Hippocampal formation (tissue), 2 donors: ENCODE measurements at regions not wholly inside any gene's neighbourhood (a gene's known extent, or its start where the extent isn't known, plus 50 kb on each side); places are given as distances from the start of the nearest gene placed in this dataset.

ENCODE experiments used
- DNase-seq, 2 donors: peaks; one replicate each; lab custom pipeline; 2025; lab: John Stamatoyannopoulos, UW

DNA sequence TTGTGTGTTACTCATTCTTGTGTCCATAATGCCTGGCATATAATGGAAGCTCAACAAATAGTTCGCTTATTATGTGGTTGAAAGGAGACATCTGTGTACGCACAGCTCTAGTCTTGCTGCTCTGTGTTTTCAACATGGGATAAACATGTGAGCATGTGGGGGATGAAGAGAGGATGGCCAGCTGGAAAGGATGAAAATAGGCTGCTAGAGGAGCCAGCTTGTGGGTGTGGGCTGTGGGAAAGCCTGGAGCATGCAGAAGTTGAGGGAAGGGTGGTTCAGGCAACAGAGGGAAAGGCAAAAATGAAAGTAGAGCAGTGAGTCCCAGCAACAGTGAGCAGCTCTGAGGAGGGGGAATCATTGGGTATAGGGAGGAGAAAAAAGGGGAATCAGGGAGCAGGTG, 324.6 kb upstream of the CDH11 start:
- no peak for DNase-seq

DNA sequence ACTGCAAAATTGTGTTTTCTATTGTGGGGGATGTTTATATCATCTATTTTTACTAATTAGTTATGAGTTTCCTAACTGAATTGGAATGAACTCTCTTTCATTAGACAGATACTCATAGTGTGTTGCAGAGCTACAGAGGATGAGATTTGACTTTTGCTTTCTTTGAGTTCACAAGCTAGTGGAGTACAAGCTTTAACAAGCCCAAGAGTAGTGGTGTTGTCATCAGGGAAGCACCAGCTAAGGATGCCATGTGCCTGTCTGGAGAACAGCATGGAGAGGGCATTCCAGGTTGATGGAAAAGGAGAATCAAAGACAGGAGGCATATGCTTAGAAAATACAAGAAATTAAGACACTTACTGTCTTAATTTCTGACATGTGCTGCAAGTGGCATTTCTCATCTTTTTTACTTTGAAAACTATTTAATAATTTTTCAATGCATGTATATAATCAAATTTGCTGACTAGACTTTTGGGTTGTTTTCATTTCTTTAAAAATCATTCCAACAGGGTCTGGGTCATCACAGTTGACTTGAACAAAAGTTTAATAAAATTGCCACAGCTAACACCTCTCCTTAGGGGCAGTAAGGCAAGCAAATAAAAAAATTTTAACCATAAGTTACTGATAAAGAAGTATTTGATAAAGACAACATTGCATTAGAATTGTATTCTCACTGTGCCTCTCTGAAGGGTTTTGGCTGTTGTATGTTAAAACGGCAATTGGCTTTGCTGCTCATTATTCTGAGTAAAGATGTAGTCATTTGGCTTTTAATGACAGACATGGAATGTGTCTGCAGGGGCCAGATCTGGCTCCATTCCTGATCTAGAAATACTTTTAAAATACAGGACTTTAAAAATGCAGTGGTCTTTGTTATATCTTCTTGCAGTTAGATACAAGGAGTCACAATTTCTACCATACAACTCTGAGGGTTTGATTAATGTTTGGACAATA, 323.7 kb upstream of the CDH11 start:
- no peak for DNase-seq

DNA sequence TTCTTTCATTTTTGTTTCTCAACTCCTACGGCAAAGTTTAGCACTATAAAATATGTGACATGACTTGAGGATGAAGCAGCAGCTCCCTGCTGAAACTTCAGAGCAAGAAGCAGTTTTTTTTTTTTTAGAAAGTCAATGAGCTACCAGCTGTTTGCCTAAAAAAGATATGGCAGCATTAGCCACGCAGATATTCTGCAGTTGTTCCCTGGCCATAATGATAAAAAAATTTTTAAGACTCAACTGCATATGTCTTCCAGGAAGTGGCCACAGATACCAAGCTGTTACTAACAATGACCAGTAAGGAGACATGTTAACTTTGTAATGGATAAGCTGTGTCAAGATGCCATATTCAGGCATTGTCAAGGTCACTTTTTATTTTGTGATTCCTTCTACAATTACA, 319.6 kb upstream of the CDH11 start:
- no peak for DNase-seq

DNA sequence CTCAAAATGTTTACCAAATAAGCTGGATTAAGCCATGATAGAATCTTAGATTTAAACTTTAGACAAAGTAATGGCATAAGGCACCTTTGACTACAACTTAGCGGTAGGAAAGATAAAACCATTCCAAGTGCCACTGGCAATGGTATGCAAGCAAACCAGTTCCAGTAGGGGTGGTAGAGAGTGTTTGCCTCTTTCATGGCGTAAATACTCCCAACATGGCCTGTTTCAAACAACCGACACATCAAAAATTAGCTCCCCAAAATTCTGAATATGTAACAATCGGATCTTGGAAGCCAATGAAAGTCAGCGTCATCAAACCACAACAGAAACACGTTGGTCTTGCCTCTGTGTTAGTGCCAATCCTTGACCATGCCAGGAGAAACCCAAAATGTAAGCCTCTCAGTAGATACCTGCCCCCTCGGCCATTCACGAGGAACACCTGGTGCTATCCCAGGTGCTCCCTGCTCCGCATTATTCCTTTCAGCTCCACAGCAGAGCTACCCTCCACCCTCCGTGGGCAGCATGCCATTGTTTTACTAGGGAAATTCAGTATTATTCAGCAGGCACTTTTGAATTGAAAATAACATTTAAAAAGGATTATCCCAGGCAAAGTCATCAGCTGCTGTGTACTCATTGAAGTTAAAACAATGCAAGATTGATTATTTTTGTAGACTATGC, 307.8 kb upstream of the CDH11 start:
- DNase-seq: no peak

DNA sequence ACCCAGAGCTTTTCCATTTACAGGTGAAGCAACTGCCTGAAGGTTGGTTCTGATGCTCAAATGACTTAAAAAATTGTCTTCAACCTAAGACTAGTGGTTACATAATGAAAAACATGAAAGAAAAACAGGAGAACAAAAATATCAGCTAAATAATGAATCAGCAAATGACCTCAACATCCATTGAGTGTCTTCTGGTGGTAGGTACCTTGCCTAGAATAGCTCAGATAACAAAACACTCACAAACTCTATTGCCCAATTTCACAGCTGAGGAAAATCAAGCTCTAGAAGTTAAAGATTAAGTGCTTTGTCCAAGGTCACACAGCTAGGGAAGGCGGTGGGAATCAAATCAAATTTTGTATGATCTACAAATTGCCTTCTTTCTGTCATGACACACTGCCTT, 304.6 kb upstream of the CDH11 start:
- DNase-seq: no peak

DNA sequence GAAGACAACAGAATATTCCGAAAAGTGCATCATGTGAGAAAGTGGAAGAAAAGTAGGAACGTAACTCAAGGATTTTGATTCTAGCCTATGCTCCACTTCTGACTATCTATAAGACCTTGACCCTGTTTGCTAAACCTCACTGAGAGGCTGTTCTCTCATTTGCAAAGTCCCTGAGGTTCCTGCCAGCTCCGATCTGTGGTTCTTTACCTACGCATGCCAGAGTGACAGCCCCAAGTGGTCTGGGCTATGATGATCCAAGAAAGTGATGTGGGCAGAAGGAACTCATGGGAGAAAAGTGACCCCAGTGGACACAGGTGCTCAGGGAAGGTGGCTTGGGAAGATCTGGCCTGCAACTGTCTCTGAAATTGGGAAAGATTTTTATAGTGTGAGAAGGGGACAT, 301.1 kb upstream of the CDH11 start:
- no peak for DNase-seq

DNA sequence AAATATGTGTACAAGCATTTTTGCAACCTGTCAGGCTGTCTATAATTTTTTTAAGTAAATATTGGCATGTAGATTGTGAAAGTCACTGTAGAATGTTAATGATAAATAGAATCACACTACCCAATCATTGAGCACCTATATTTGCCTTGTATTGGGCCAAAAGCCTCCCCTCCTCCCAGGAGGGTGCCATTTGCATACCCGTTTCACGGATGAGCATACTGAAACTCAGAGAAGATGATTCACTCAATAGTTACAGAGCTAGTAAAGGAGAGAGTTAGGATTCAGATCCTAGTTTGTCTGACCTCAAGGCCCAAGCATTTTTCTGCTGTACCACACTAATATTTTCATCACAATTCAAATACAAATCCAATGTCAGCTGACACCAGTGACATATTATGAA, 299.7 kb upstream of the CDH11 start:
- DNase-seq: no peak

DNA sequence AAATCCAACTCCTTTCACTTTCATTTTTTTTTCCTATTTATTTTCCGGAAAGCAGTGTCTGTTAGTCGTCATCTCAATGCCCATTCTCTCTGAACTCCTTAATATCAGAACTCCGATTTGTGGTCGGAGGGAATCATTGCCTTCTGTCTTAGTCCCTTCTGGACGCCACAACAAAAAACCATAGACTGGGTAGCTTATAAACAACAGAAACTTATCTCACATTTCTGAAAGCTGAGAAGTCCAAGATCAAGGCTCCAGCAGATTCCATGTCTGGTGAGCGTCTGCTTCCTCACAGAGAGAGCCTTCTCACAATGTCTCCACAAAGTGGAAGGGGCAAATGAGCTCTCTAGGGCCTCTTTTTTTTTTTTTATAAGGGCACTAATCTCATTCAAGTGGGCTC, 296.6 kb upstream of the CDH11 start:
- no peak for DNase-seq

DNA sequence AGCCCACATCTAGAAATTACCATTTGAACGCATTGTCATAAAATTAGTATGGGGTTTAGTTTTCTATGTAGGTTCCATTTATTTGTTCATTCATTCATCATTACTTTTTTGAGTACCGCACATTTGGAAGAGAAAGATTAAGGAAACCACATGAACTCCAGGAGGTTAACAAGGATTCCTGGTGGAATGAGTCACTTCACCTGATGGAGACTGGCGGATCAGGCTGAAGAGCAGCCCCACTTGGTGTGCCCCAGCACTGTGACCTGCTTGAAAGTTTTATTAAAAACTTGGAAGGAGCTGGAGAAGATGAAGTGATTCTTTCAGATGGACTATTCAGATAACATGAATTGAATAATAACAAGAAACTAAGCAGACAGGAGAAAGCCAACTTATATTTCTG, 293.6 kb upstream of the CDH11 start:
- no peak for DNase-seq

DNA sequence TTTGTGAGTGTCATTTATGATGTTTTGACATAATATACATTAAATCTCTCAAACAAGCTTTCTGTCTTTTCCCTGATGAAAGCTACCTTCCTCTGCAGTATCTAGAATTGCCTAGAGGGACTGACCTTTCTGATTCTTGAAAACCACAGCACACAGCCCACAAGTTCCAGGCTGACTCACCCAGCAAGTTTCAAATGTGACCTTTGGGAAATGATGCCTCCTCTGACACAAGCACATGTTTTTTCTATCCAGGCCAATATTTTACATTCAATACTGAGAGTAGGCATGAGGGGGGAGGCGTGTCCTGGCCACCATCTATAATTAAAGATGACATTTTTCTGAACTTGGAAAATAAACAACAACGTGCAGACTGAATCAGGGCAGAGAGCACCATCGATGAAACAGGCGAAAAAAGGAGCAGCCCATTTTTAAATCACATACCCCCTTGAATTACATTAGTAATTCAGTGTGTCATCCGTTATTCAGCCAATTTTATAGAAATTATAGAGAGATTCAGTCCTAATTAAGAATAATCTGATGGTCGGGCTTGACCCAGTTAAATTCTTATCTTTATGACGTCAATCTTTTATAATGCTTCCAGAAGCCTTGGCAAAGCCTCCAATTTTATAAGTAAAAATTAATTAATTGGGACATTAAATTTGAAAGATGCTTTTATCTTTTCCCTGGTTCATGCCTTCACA, 292.6 kb upstream of the CDH11 start:
- DNase-seq: no peak

DNA sequence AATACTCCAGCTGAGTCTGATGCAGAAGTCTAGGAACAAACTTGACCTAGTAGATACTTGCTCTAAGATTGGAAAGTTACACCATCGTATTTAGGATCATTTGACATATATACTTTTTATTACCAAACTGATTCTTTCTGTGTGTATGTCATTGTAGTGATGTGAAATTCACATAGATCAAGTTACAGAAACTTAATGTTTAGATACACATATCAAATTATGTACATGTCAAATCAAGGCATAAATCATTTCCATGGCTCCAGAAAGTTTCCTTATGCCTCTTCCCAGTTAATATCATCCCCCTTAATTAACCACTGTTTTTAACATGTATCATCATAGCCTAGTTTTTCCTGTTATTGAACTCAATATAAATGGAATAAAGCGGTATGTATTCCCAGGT, 292.0 kb upstream of the CDH11 start:
- no peak for DNase-seq

DNA sequence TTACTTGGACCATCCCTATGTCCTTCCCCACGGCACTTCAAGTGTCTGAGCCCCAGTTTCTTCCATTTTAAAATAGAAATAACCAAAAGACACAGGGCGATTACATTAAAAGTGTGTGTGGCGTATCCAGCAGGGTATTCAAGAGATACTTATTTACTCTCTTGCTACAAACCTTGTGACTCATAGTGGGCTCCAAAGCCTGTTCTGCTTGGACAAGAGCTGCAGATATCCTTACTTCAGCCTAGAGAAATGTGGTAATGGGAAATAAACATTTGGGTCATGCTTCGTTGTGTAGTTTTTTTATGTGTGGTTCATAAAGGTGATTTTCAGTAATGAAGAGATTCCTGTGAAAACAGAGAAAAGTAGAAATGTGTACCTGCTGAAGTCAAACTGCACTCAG, 288.9 kb upstream of the CDH11 start:
- no peak for DNase-seq

DNA sequence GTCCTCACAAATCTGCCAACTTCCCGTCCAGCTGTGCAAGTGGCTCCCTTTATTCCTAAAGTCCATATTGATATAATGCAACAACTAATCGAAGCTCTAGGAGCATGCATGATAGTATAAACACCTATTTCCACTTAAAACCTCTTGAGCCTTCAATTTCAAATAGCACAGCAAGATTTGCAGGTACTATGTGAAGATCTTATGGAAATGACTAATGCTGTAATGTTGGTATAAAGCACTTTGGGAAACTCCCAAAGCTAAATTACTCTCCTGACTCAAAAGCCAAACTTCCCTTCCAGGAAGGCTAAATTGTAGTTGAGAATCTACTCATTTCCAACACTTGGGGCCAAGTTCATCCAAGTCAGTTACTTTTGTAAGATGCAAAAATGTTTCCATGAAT, 287.6 kb upstream of the CDH11 start:
- DNase-seq: no peak

DNA sequence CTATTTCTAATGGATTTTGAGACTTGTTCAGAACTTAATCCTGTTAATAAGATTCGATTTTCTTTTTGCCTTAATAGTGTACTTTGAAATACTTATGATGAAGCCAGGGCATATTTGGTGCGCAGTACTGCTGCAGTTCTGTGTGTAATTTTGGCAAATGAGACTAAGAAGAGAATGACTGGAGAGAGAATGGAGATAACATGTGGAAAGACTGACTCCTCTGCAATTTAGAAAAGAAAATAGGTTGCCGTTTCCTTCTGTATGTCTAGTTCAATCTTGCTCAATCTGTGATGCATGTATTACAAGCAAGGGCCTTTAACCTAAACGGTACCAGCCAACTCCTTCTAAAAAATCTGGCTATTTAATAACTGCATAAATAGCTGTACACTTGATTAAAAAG, 285.1 kb upstream of the CDH11 start:
- no peak for DNase-seq

DNA sequence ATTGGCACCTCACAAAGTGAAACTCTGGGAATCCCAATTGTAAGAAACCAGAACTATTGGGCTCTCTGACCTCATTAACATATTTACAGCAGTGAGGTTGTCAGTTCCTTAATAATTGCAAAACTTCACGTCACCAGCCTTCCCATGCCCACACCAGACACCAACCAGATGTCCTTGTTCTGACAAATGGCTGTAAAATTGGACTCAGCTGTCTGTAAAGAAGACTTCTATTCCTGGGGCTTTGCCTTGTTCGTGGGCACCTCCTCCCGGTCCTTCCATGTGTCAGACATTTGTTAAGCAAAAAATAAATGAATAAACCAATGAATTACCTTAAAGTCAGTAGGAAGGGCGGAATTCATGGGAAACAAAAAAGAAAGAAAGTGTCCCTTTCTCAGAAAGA, 284.3 kb upstream of the CDH11 start:
- no peak for DNase-seq

DNA sequence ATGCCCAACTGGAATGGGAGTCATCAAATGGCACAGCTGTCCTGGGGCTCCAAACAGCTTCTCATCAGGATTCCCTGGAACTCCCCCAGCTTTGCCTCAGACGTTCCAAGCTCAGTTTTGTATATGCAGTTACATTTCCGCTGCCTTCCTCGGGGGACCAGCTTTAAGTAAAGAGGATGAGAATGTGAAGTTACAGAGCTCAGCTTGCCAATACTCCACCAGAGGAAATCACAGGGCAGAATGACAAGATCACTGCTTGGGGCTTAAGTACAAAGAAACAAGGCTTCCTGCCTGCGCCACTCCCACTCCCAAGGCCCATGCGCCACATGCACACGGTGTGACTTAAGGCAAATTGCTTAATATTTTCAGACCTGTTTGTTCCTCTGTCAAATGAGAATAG, 272.4 kb upstream of the CDH11 start:
- no peak for DNase-seq

DNA sequence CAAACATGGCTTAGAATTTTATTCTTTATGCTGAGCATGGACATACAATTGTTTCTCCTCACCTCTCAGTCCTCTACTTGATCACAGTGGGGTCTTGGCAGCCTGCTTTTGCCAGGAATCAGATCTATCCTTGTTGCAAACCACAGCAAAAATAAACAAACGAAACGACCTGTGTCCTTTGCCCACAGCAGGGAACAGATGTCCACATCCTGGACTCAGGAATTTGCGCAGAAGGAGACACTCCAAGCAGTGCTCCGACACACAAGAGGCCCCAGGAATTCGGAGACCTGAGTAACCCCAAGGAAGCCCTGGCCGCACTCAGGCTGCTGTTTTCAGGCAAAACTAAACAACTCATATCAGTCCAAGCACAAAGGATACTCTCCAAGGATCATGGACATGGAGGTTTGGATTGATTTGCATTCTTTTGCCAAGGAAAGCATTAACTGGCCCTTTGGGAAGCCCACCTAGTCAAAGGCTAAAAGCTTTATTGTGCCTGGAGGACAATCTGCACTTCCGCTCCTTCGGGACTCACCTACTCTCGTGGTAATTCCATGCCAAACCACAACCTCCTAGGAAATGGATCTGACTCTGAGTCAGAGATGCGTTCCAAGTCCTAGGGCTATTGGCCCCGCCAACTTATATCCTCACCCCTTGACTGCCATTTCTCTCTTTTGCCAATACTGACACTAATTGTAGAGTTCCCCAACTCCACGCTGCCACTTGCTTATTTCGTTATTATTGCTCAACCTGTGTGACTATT, 271.1 kb upstream of the CDH11 start:
- DNase-seq: no peak

DNA sequence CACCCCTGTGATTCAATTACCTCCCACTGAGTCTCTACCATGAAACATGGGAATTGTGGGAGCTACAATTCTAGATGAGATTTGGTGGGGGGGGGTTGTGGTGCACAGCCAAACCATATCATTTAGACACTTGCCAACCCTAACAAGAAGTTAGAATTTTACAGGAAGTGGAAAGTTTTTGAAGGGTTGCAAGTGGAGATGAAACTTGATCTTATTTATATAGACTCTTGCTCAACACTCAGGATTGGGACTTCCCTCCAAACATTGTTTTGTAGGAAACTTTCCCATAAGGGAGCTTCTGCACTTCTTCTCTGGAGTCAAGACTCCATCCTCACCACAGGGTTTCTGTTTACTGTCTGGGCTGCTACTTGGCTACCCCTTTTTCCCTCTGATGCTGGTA, 266.7 kb upstream of the CDH11 start:
- no peak for DNase-seq

DNA sequence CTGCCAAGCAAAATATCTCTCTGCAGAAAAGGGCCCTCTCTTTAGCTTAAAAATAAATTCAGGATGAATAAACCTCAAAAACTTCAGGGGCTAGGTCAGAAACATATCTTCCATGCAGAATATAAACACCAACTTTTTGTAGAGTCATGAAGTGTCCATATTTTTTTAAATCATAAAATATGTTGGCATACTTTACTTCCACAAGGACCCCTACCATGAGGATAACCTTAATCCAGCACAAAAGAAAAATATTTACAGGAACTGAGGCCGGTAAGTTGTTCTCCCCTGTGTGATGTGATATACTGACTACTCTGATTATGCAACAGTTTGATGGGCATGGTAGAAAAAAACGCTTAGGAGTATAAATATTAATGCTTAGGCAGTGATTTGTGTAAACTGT, 264.8 kb upstream of the CDH11 start:
- no peak for DNase-seq

DNA sequence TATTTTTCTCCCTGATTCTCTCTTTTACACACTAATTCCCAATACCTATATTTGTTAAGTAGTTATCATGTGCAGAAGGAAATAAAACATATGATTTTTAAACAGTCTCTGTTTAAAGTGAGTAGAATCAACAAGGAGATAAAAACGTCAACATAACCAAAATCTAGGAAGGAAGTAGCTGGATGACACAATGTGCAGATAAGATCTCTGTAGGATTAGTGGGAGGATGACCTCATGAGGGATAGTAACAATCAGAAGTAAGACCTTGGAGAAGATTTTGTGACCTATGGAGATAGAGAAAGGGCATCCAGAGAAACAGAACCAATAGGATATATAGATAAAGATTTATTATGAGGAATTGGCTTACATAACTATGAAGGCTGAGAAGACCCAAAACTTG, 262.6 kb upstream of the CDH11 start:
- DNase-seq: no peak

DNA sequence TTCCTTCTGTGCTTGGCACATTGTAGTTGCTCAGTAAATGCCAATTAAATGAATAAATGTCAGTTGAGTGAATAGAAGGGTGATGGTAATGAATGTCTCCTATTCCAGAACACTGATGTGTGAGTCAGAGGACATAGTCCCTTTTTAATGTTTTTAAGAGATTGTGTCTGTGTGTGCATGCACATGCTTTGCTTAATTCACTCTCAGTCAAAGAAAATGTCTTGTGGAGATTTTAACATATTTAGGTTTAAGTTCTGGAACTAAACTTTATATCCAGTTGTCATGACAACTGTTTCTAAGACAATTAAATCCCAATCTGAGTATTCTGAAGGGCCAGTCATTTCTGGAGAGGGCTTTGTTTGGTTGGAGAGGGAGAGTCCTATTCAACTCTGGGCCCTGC, 255.3 kb upstream of the CDH11 start:
- no peak for DNase-seq

DNA sequence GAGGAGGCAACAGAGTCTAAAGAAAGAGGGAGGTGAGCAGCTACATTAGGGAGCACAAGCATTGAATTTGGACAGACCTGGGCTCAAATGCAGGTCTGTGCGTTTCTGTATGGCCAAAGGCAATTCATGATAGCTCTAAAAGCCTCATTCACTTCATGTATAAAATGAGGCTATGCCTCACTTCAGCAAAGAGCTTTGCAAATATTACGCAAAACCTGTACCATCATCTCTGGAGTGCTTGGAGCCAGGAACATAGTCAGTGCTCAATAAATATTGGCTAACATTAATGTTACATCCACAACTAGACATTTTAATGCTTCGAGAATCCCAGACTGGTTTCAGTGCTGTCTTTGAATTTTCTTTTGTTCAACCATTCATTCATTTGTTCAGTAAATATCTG, 254.7 kb upstream of the CDH11 start:
- DNase-seq: no peak
